ENCODE measurements at regions not wholly inside any gene's neighbourhood (a gene's known extent, or its start where the extent isn't known, plus 50 kb on each side); places are given as distances from the start of the nearest gene placed in this dataset.

GRCh38 chr4:157768419-157768818, 404.4 kb downstream of the GASK1B start:
- Histone ChIP-seq H2AFZ (ENCODE audit: low read length, unreplicated experiment) (no peak overlapping the region), H3K79me2 (ENCODE audit: control insufficient read depth, insufficient read depth, low read length, unreplicated experiment) (no peaks in the 10 kb centered on the region)

GRCh38 chr4:157763490-157763889, 409.3 kb downstream of the GASK1B start:
- Histone ChIP-seq H3K27me3 (ENCODE audit: insufficient read depth, low read length) (peaks cover 7% of the 10 kb centered on the region; the same call in 1 of the 2 replicates), H3K79me2 (ENCODE audit: control insufficient read depth, insufficient read depth, low read length, unreplicated experiment) (no peaks in the 10 kb centered on the region), H3K36me3 (ENCODE audit: insufficient read depth, low read length) (no peaks in the 10 kb centered on the region), H3K27ac (ENCODE audit: low read depth, low read length) (no peak overlapping the region), H2AFZ (ENCODE audit: low read length, unreplicated experiment) (no peak overlapping the region), H3K4me3 (ENCODE audit: low read depth, low read length) (no peak overlapping the region), H3K4me1 (ENCODE audit: control insufficient read depth, insufficient read depth, low read length, unreplicated experiment) (no peaks in the 10 kb centered on the region)

More at GRCh38 chr4:157768419-157768818, 404.4 kb downstream of the GASK1B start:
- Histone ChIP-seq H3K27ac (ENCODE audit: low read depth, low read length) (no peak overlapping the region), H3K27me3 (ENCODE audit: insufficient read depth, low read length) (peaks cover 3% of the 10 kb centered on the region; the same call in 1 of the 2 replicates), H3K36me3 (ENCODE audit: insufficient read depth, low read length) (no peaks in the 10 kb centered on the region), H3K4me1 (ENCODE audit: control insufficient read depth, insufficient read depth, low read length, unreplicated experiment) (no peaks in the 10 kb centered on the region), H3K4me3 (ENCODE audit: low read depth, low read length) (no peak overlapping the region)

- H3K27ac ChIP-seq (ENCODE audit: low read depth, low read length), result no peak overlapping the region
- H3K27me3 ChIP-seq (ENCODE audit: insufficient read depth, low read length), result no peaks in the 10 kb centered on the region
- H2AFZ ChIP-seq (ENCODE audit: low read length, unreplicated experiment), result no peak overlapping the region
- no peaks in the 10 kb centered on the region for H3K36me3 ChIP-seq (ENCODE audit: insufficient read depth, low read length)
- H3K4me1 ChIP-seq (ENCODE audit: control insufficient read depth, insufficient read depth, low read length, unreplicated experiment), result no peaks in the 10 kb centered on the region
- H3K79me2 ChIP-seq (ENCODE audit: control insufficient read depth, insufficient read depth, low read length, unreplicated experiment), result no peaks in the 10 kb centered on the region
- no peak overlapping the region for H3K4me3 ChIP-seq (ENCODE audit: low read depth, low read length)
These were observed 418.4 kb downstream of the GASK1B start for GRCh38 chr4:157754410-157754809.

GRCh38 chr4:157751631-157752030, 421.2 kb downstream of the GASK1B start:
- no peaks in the 10 kb centered on the region for H3K36me3 ChIP-seq (ENCODE audit: insufficient read depth, low read length)
- no peak overlapping the region for H2AFZ ChIP-seq (ENCODE audit: low read length, unreplicated experiment)
- no peaks in the 10 kb centered on the region for H3K79me2 ChIP-seq (ENCODE audit: control insufficient read depth, insufficient read depth, low read length, unreplicated experiment)
- no peak overlapping the region for H3K4me3 ChIP-seq (ENCODE audit: low read depth, low read length)
- no peaks in the 10 kb centered on the region for H3K27me3 ChIP-seq (ENCODE audit: insufficient read depth, low read length)
- H3K27ac ChIP-seq (ENCODE audit: low read depth, low read length), result no peak overlapping the region
- H3K4me1 ChIP-seq (ENCODE audit: control insufficient read depth, insufficient read depth, low read length, unreplicated experiment), result no peaks in the 10 kb centered on the region

GRCh38 chr4:157741642-157742041, 431.2 kb downstream of the GASK1B start:
- H3K4me3 ChIP-seq (ENCODE audit: low read depth, low read length), result no peak overlapping the region
- H3K36me3 ChIP-seq (ENCODE audit: insufficient read depth, low read length), result no peaks in the 10 kb centered on the region
- H3K27ac ChIP-seq (ENCODE audit: low read depth, low read length), result no peak overlapping the region
- no peaks in the 10 kb centered on the region for H3K4me1 ChIP-seq (ENCODE audit: control insufficient read depth, insufficient read depth, low read length, unreplicated experiment)
- no peaks in the 10 kb centered on the region for H3K79me2 ChIP-seq (ENCODE audit: control insufficient read depth, insufficient read depth, low read length, unreplicated experiment)
- no peak overlapping the region for H2AFZ ChIP-seq (ENCODE audit: low read length, unreplicated experiment)
- H3K27me3 ChIP-seq (ENCODE audit: insufficient read depth, low read length), result no peaks in the 10 kb centered on the region

- no peak overlapping the region for H2AFZ ChIP-seq (ENCODE audit: low read length, unreplicated experiment)
- H3K4me1 ChIP-seq (ENCODE audit: control insufficient read depth, insufficient read depth, low read length, unreplicated experiment), result no peaks in the 10 kb centered on the region
- H3K36me3 ChIP-seq (ENCODE audit: insufficient read depth, low read length), result no peaks in the 10 kb centered on the region
- no peaks in the 10 kb centered on the region for H3K79me2 ChIP-seq (ENCODE audit: control insufficient read depth, insufficient read depth, low read length, unreplicated experiment)
- no peak overlapping the region for H3K4me3 ChIP-seq (ENCODE audit: low read depth, low read length)
- no peak overlapping the region for H3K27ac ChIP-seq (ENCODE audit: low read depth, low read length)
- no peaks in the 10 kb centered on the region for H3K27me3 ChIP-seq (ENCODE audit: insufficient read depth, low read length)
These were observed 433.6 kb downstream of the GASK1B start for GRCh38 chr4:157739242-157739641.

- Histone ChIP-seq H3K27me3 (ENCODE audit: insufficient read depth, low read length) (no peaks in the 10 kb centered on the region), H3K79me2 (ENCODE audit: control insufficient read depth, insufficient read depth, low read length, unreplicated experiment) (no peaks in the 10 kb centered on the region), H3K27ac (ENCODE audit: low read depth, low read length) (no peak overlapping the region), H3K36me3 (ENCODE audit: insufficient read depth, low read length) (no peaks in the 10 kb centered on the region), H3K4me3 (ENCODE audit: low read depth, low read length) (no peak overlapping the region), H2AFZ (ENCODE audit: low read length, unreplicated experiment) (no peak overlapping the region), H3K4me1 (ENCODE audit: control insufficient read depth, insufficient read depth, low read length, unreplicated experiment) (no peaks in the 10 kb centered on the region)
These were observed 444.6 kb downstream of the GASK1B start for GRCh38 chr4:157728215-157728614.

GRCh38 chr4:157727163-157727562, 445.7 kb downstream of the GASK1B start:
- Histone ChIP-seq H3K27me3 (ENCODE audit: insufficient read depth, low read length) (no peaks in the 10 kb centered on the region), H3K4me3 (ENCODE audit: low read depth, low read length) (no peak overlapping the region), H3K36me3 (ENCODE audit: insufficient read depth, low read length) (no peaks in the 10 kb centered on the region), H3K27ac (ENCODE audit: low read depth, low read length) (no peak overlapping the region), H3K4me1 (ENCODE audit: control insufficient read depth, insufficient read depth, low read length, unreplicated experiment) (no peaks in the 10 kb centered on the region), H3K79me2 (ENCODE audit: control insufficient read depth, insufficient read depth, low read length, unreplicated experiment) (no peaks in the 10 kb centered on the region), H2AFZ (ENCODE audit: low read length, unreplicated experiment) (no peak overlapping the region)

GRCh38 chr4:157722146-157722545, 450.7 kb downstream of the GASK1B start:
- Histone ChIP-seq H3K79me2 (ENCODE audit: control insufficient read depth, insufficient read depth, low read length, unreplicated experiment) (no peaks in the 10 kb centered on the region), H3K27me3 (ENCODE audit: insufficient read depth, low read length) (no peaks in the 10 kb centered on the region), H3K36me3 (ENCODE audit: insufficient read depth, low read length) (no peaks in the 10 kb centered on the region), H2AFZ (ENCODE audit: low read length, unreplicated experiment) (no peak overlapping the region), H3K27ac (ENCODE audit: low read depth, low read length) (no peak overlapping the region), H3K4me3 (ENCODE audit: low read depth, low read length) (no peak overlapping the region), H3K4me1 (ENCODE audit: control insufficient read depth, insufficient read depth, low read length, unreplicated experiment) (no peaks in the 10 kb centered on the region)

GRCh38 chr4:157713342-157713741, 459.5 kb downstream of the GASK1B start:
- Histone ChIP-seq H2AFZ (ENCODE audit: low read length, unreplicated experiment) (no peak overlapping the region), H3K4me1 (ENCODE audit: control insufficient read depth, insufficient read depth, low read length, unreplicated experiment) (no peaks in the 10 kb centered on the region)

GRCh38 chr4:157706155-157706554, 466.7 kb downstream of the GASK1B start:
- no peak overlapping the region for H2AFZ ChIP-seq (ENCODE audit: low read length, unreplicated experiment)
- no peak overlapping the region for H3K27ac ChIP-seq (ENCODE audit: low read depth, low read length)

More at GRCh38 chr4:157713342-157713741, 459.5 kb downstream of the GASK1B start:
- Histone ChIP-seq H3K36me3 (ENCODE audit: insufficient read depth, low read length) (no peaks in the 10 kb centered on the region), H3K79me2 (ENCODE audit: control insufficient read depth, insufficient read depth, low read length, unreplicated experiment) (no peaks in the 10 kb centered on the region), H3K4me3 (ENCODE audit: low read depth, low read length) (no peak overlapping the region), H3K27me3 (ENCODE audit: insufficient read depth, low read length) (no peaks in the 10 kb centered on the region), H3K27ac (ENCODE audit: low read depth, low read length) (no peak overlapping the region)

More at GRCh38 chr4:157706155-157706554, 466.7 kb downstream of the GASK1B start:
- Histone ChIP-seq H3K27me3 (ENCODE audit: insufficient read depth, low read length) (no peaks in the 10 kb centered on the region), H3K79me2 (ENCODE audit: control insufficient read depth, insufficient read depth, low read length, unreplicated experiment) (no peaks in the 10 kb centered on the region), H3K36me3 (ENCODE audit: insufficient read depth, low read length) (no peaks in the 10 kb centered on the region), H3K4me1 (ENCODE audit: control insufficient read depth, insufficient read depth, low read length, unreplicated experiment) (no peaks in the 10 kb centered on the region), H3K4me3 (ENCODE audit: low read depth, low read length) (no peak overlapping the region)

All from ACC112 (cell line).